KMS-11 (cell line): ENCODE measurements at regions not wholly inside any gene's neighbourhood (a gene's known extent, or its start where the extent isn't known, plus 50 kb on each side); places are given as distances from the start of the nearest gene placed in this dataset.
"Not testable (repeated sequence)": the region's sequence is repeated elsewhere in the genome, so short reads cannot be mapped to it uniquely, and the experiment has no call there.

Experiments
- H2AFZ ChIP-seq: fragments of 200-600 bp; sonication (generic); 2 replicates; pipeline ENCODE4 v1.6.1; 2016; ENCODE audit warnings: antibody characterized with exemption, mixed run types, low read depth
- H3K27ac ChIP-seq: fragments of 200-600 bp; sonication (generic); 2 replicates; pipeline ENCODE4 v1.6.1; 2016; ENCODE audit warnings: mild to moderate bottlenecking, mixed run types
- H3K27me3 ChIP-seq: fragments of 200-600 bp; sonication (generic); 2 replicates; pipeline ENCODE4 v1.6.1; 2017; ENCODE audit warnings: mild to moderate bottlenecking, low read depth, mixed run types, moderate library complexity; ENCODE audit not compliant: insufficient read depth
- H3K36me3 ChIP-seq: fragments of 200-600 bp; sonication (generic); 2 replicates; pipeline ENCODE4 v1.6.1; 2017; ENCODE audit warnings: mild to moderate bottlenecking, mixed run types; ENCODE audit not compliant: insufficient read depth
- H3K4me1 ChIP-seq: fragments of 200-600 bp; sonication (generic); 2 replicates; pipeline ENCODE4 v1.6.1; 2016; ENCODE audit warnings: mild to moderate bottlenecking, low read depth, mixed run types; ENCODE audit not compliant: poor library complexity, severe bottlenecking
- H3K4me2 ChIP-seq: fragments of 200-600 bp; sonication (generic); 2 replicates; pipeline ENCODE4 v1.7.0; 2016; ENCODE audit warnings: mild to moderate bottlenecking, mixed run types
- H3K4me3 ChIP-seq: fragments of 200-600 bp; sonication (generic); IDR thresholded peaks from 2 replicates; pipeline ENCODE4 v1.6.1; 2017; ENCODE audit warnings: low read depth, low read length, mixed read lengths; ENCODE audit not compliant: insufficient read depth
- H3K79me2 ChIP-seq: fragments of 200-600 bp; sonication (generic); 2 replicates; pipeline ENCODE4 v1.6.1; 2016; ENCODE audit warnings: low read depth, mixed run types; ENCODE audit not compliant: insufficient read depth
- H3K9ac ChIP-seq: fragments of 200-600 bp; sonication (generic); 2 replicates; pipeline ENCODE4 v1.6.1; 2016; ENCODE audit warnings: mild to moderate bottlenecking, mixed run types
- H4K20me1 ChIP-seq: fragments of 200-600 bp; sonication (generic); 2 replicates; pipeline ENCODE4 v1.6.1; 2016; ENCODE audit warnings: mild to moderate bottlenecking, mixed run types; ENCODE audit not compliant: insufficient read depth
- TF ChIP-seq, protein P1 (sequence below): fragments of 200-600 bp; sonication (generic); conservative IDR thresholded peaks from 2 replicates; pipeline ENCODE4 v1.6.1; 2017; ENCODE audit warnings: low read depth, mild to moderate bottlenecking, antibody characterized with exemption, low read length, moderate library complexity, mixed read lengths

DNA sequence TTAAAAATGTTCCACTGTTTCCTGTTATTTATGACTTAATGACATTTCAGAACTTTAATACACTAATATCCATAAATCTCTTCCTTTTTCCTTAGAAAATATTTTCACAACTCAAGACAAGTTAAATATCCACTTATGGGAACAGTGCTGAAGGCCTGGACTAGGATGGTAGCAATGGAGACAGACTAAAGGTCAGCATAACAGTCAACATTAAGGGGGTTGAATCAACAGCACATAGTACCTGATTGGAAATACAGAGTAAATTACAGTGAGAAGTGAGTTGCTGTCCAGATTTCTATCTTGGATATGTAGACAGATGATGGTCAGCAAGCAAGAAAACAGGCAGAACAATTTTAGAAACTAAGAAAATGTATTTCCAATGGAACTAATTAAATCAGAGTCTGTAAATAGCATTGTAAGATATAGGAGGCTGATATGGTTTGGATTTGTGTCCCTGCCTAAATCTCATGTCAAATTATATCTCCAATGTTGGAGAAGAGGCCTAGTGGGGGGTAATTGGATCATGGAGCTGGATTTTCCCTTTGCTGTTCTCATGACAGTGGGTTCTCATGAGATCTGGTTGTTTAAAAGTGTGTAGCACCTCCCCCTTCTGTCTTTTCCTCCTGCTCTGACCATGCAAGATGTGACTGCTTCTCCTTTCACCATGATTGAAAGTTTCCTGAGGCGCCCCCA lies 682.7 kb downstream of the MAFB start:
- TF ChIP-seq, protein P1, sequence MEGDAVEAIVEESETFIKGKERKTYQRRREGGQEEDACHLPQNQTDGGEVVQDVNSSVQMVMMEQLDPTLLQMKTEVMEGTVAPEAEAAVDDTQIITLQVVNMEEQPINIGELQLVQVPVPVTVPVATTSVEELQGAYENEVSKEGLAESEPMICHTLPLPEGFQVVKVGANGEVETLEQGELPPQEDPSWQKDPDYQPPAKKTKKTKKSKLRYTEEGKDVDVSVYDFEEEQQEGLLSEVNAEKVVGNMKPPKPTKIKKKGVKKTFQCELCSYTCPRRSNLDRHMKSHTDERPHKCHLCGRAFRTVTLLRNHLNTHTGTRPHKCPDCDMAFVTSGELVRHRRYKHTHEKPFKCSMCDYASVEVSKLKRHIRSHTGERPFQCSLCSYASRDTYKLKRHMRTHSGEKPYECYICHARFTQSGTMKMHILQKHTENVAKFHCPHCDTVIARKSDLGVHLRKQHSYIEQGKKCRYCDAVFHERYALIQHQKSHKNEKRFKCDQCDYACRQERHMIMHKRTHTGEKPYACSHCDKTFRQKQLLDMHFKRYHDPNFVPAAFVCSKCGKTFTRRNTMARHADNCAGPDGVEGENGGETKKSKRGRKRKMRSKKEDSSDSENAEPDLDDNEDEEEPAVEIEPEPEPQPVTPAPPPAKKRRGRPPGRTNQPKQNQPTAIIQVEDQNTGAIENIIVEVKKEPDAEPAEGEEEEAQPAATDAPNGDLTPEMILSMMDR, result no peak
- Histone ChIP-seq H3K27ac (no peak overlapping the region), H3K4me1 (no peaks in the 10 kb centered on the region), H3K4me3 (no peak overlapping the region), H3K9ac (no peak overlapping the region), H3K79me2 (no peaks in the 10 kb centered on the region), H3K4me2 (no peak overlapping the region), H2AFZ (no peak overlapping the region), H3K36me3 (no peaks in the 10 kb centered on the region), H4K20me1 (no peaks in the 10 kb centered on the region), H3K27me3 (no peaks in the 10 kb centered on the region)

DNA sequence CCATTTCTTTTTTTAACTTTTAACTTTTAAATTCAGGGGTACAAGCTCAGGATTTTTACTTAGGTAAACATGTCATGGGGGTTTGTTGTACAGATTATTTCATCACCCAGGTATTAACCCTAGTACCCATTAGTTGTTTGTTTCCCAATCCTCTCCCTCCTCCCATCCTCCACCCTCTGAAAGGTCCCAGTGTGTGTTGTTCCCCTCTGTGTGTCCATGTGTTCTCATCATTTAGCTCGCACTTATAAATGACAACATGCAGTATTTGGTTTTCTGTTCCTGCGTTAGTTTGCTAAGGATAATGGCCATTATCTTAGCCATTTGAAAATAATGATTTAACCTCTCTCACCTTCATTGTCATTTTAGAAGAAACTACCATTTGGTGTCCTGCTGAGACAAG lies 684.9 kb downstream of the MAFB start:
- H3K27ac ChIP-seq, H3K36me3 ChIP-seq, H3K4me2 ChIP-seq, H3K4me1 ChIP-seq, H3K9ac ChIP-seq, H3K79me2 ChIP-seq, H3K4me3 ChIP-seq, H3K27me3 ChIP-seq, H4K20me1 ChIP-seq, H2AFZ ChIP-seq: not testable (repeated sequence)

DNA sequence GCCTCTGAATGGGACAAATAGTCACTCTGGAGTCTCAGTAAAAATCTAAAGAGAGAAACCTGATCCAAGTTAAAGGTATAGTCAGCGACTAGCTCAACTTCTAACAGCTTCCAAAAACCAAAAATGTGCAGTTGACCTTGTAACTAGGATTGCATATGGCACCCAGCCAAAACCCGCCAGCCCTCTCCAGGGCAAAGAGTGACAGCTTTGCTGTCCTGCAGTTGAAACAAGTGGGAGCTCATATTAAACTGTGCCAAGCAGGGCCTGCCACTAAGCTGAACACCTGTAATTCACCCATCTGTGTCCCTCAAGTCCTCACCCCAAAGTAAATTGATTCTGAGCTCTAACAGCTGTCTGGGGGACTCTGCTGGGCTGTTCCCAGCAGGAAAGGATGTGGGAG lies 695.3 kb downstream of the MAFB start:
- H2AFZ ChIP-seq, result no peak overlapping the region
- no peaks in the 10 kb centered on the region for H3K4me1 ChIP-seq
- no peak overlapping the region for H3K4me3 ChIP-seq
- H4K20me1 ChIP-seq, result no peaks in the 10 kb centered on the region
- H3K27me3 ChIP-seq, result no peaks in the 10 kb centered on the region
- no peak overlapping the region for H3K27ac ChIP-seq
- no peak overlapping the region for H3K4me2 ChIP-seq
- H3K36me3 ChIP-seq, result no peaks in the 10 kb centered on the region
- TF ChIP-seq, protein P1, result no peak
- no peaks in the 10 kb centered on the region for H3K79me2 ChIP-seq
- no peak overlapping the region for H3K9ac ChIP-seq

DNA sequence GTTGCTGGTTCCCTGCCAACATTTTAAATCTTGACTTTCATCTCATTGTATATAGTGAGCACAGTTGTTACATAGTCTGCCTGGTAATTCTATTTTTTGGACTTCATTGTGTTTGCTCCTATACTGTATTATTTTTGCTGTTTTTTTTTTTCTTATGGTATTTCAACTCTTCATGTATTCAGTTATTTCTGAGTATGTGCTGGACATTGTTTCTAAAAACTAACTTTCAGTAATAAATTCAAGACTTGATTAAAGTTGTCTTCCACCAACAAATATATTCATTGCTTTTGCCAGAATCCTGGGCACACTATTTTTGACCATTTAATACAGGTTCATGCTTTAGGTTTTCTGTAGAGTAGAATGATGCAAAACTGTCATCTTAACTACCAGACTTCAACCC lies 698.3 kb downstream of the MAFB start:
- Histone ChIP-seq H3K9ac (no peak overlapping the region), H3K4me3 (no peak overlapping the region), H4K20me1 (no peaks in the 10 kb centered on the region), H3K79me2 (no peaks in the 10 kb centered on the region), H3K4me1 (no peaks in the 10 kb centered on the region), H2AFZ (no peak overlapping the region), H3K27ac (no peak overlapping the region), H3K36me3 (no peaks in the 10 kb centered on the region), H3K27me3 (no peaks in the 10 kb centered on the region), H3K4me2 (no peak overlapping the region)
- TF ChIP-seq, protein P1, result no peak

DNA sequence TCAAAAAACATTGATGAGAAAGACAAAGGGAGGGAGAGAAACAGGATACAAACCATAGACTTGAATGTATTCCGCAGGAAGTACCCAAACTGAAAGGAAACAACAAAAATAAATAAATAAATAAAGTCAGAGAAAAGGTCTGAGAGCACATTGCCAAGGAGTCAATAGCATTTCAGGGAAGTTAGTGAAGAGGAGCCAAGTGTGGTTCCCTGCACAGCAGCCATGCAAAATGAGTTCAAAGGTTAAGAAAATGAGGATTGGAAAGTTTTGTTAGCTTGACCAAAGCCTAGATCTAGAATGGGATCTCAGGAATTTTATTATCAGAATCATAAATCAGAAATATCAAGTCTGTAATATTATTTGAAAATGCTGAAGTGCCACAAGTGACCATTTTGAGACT lies 700.0 kb downstream of the MAFB start:
- no peak overlapping the region for H3K9ac ChIP-seq
- no peaks in the 10 kb centered on the region for H3K36me3 ChIP-seq
- H3K4me1 ChIP-seq, result no peaks in the 10 kb centered on the region
- H3K4me3 ChIP-seq, result no peak overlapping the region
- no peaks in the 10 kb centered on the region for H4K20me1 ChIP-seq
- H3K79me2 ChIP-seq, result no peaks in the 10 kb centered on the region
- TF ChIP-seq, protein P1, result no peak
- no peak overlapping the region for H3K4me2 ChIP-seq
- no peaks in the 10 kb centered on the region for H3K27me3 ChIP-seq
- no peak overlapping the region for H2AFZ ChIP-seq
- no peak overlapping the region for H3K27ac ChIP-seq
